ENCODE measurements at regions not wholly inside any gene's neighbourhood (a gene's known extent, or its start where the extent isn't known, plus 50 kb on each side); places are given as distances from the start of the nearest gene placed in this dataset.

DNA sequence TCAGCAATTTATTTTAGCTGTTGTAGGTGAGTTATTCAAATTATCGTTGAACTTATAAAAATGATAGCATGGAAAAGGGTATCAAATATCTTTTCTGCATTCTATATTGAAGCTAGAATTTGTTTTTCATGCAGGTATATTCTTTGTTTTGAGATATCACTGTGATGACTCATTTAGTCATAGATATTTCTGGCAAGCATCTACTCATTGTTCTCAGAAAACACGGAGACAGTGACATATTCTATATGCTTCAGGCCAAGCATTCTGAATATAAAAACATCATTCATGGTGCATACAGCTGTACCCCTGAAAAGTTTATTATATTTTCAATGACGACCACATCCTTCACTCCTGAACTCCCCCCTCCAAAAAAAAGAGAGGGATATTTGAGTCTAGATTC, 150.3 kb upstream of the GRIA1 start:
- TF ChIP-seq CEBPB (IDR thresholded peaks at IDR 0.05) (no peak), MYC (IDR thresholded peaks at IDR 0.05; ENCODE audit: borderline replicate concordance, low read length) (no peak), SMC3 (IDR thresholded peaks at IDR 0.05) (no peak), ZNF302 (CRISPR knock-in tag; IDR thresholded peaks at IDR 0.05) (no peak), HDAC2 (IDR thresholded peaks at IDR 0.05) (no peak), CTCF (IDR thresholded peaks at IDR 0.05) (no peak), TP53 (CRISPR knock-in tag; IDR thresholded peaks at IDR 0.05) (no peak), POLR2A (IDR thresholded peaks at IDR 0.05; ENCODE audit: low read length) (no peak), EP300 (IDR thresholded peaks at IDR 0.05) (no peak), POLR2AphosphoS2 (conservative IDR thresholded peaks at IDR 0.05; ENCODE audit: low read length) (no peak), RAD21 (conservative IDR thresholded peaks at IDR 0.05 in 1 of 2, IDR thresholded peaks at IDR 0.05 in 1 of 2) (no peak)
- TF ChIP-seq, protein P1, sequence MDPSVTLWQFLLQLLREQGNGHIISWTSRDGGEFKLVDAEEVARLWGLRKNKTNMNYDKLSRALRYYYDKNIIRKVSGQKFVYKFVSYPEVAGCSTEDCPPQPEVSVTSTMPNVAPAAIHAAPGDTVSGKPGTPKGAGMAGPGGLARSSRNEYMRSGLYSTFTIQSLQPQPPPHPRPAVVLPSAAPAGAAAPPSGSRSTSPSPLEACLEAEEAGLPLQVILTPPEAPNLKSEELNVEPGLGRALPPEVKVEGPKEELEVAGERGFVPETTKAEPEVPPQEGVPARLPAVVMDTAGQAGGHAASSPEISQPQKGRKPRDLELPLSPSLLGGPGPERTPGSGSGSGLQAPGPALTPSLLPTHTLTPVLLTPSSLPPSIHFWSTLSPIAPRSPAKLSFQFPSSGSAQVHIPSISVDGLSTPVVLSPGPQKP (IDR thresholded peaks at IDR 0.05; ENCODE audit: low read depth, low read length) = no peak
- TF ChIP-seq, protein P2, sequence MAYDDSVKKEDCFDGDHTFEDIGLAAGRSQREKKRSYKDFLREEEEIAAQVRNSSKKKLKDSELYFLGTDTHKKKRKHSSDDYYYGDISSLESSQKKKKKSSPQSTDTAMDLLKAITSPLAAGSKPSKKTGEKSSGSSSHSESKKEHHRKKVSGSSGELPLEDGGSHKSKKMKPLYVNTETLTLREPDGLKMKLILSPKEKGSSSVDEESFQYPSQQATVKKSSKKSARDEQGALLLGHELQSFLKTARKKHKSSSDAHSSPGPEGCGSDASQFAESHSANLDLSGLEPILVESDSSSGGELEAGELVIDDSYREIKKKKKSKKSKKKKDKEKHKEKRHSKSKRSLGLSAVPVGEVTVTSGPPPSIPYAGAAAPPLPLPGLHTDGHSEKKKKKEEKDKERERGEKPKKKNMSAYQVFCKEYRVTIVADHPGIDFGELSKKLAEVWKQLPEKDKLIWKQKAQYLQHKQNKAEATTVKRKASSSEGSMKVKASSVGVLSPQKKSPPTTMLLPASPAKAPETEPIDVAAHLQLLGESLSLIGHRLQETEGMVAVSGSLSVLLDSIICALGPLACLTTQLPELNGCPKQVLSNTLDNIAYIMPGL (CRISPR knock-in tag; IDR thresholded peaks at IDR 0.05; ENCODE audit: borderline replicate concordance) = no peak
- TF ChIP-seq, protein P3, sequence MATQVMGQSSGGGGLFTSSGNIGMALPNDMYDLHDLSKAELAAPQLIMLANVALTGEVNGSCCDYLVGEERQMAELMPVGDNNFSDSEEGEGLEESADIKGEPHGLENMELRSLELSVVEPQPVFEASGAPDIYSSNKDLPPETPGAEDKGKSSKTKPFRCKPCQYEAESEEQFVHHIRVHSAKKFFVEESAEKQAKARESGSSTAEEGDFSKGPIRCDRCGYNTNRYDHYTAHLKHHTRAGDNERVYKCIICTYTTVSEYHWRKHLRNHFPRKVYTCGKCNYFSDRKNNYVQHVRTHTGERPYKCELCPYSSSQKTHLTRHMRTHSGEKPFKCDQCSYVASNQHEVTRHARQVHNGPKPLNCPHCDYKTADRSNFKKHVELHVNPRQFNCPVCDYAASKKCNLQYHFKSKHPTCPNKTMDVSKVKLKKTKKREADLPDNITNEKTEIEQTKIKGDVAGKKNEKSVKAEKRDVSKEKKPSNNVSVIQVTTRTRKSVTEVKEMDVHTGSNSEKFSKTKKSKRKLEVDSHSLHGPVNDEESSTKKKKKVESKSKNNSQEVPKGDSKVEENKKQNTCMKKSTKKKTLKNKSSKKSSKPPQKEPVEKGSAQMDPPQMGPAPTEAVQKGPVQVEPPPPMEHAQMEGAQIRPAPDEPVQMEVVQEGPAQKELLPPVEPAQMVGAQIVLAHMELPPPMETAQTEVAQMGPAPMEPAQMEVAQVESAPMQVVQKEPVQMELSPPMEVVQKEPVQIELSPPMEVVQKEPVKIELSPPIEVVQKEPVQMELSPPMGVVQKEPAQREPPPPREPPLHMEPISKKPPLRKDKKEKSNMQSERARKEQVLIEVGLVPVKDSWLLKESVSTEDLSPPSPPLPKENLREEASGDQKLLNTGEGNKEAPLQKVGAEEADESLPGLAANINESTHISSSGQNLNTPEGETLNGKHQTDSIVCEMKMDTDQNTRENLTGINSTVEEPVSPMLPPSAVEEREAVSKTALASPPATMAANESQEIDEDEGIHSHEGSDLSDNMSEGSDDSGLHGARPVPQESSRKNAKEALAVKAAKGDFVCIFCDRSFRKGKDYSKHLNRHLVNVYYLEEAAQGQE (IDR thresholded peaks at IDR 0.05) = no peak
